T-cell (primary cell): ENCODE measurements at regions not wholly inside any gene's neighbourhood (a gene's known extent, or its start where the extent isn't known, plus 50 kb on each side); places are given as distances from the start of the nearest gene placed in this dataset.
A peak's percentile ranks its signal among the peaks of the same experiment; 100 is the strongest.

Experiments used
- ATAC-seq, 4 experiments: fragments of 200-7000 bp in 3 of 4; fragments of 150-1000 bp in 1 of 4; cut with Tn5 transposase; replicated peaks in 1 of 4; 1 replicate in 3 of 4; 2 replicates in 1 of 4; pipeline ENCODE4 v1.10.0; 2021; ENCODE audit warnings: moderate library complexity in 3 of 4, mild to moderate bottlenecking in 2 of 4, moderate number of reproducible peaks in 1 of 4
- CTCF ChIA-PET, 2 donors: fragments of 300-600 bp; sonication (Branson Sonifier 250); formaldehyde crosslinking; loops; one replicate each; lab custom pipeline; 2022; ENCODE audit warnings: antibody characterized with exemption in 2 of 2; lab: Charles Lee
- POLR2A ChIA-PET, 2 donors: fragments of 300-600 bp; sonication (Branson Sonifier 250); formaldehyde crosslinking; loops; one replicate each; lab custom pipeline; 2022; ENCODE audit warnings: antibody characterized with exemption in 2 of 2; lab: Charles Lee
- DNase-seq, 35 experiments: peaks; one replicate each; pipeline versions ENCODE4 v3.0.0 to v3.0.0-alpha.2; 2013 to 2023
- H3K27ac ChIP-seq: one replicate; pipeline ENCODE4 v1.5.1; 2013; ENCODE audit warnings: low read length
- H3K27me3 ChIP-seq, 2 experiments: replicated peaks in 1 of 2; 1 replicate in 1 of 2; 2 replicates in 1 of 2; pipeline versions ENCODE4 v1.6.1 to v1.7.0; 2013; ENCODE audit warnings: low read length in 1 of 2, mixed read lengths in 1 of 2; ENCODE audit not compliant: control insufficient read depth in 2 of 2, insufficient read depth in 2 of 2; ENCODE audit errors: extremely low read depth in 1 of 2
- H3K36me3 ChIP-seq, 2 donors: 1 replicate in 1 of 2; 2 replicates in 1 of 2; pipeline versions ENCODE4 v1.6.1 to v1.7.0; 2013; ENCODE audit warnings: low read length in 1 of 2; ENCODE audit not compliant: control insufficient read depth in 2 of 2, insufficient read depth in 1 of 2; ENCODE audit errors: extremely low read depth in 1 of 2
- H3K4me1 ChIP-seq, 2 experiments: 1 replicate in 1 of 2; 2 replicates in 1 of 2; pipeline versions ENCODE4 v1.6.1 to v1.7.0; 2013; ENCODE audit warnings: low read length in 2 of 2, mixed read lengths in 1 of 2; ENCODE audit not compliant: insufficient read depth in 2 of 2, control insufficient read depth in 1 of 2; ENCODE audit errors: extremely low read depth in 1 of 2
- H3K4me3 ChIP-seq, 2 donors: 1 replicate in 1 of 2; 2 replicates in 1 of 2; pipeline versions ENCODE4 v1.5.1 to v1.7.0; 2013; ENCODE audit warnings: mild to moderate bottlenecking in 2 of 2, low read length in 1 of 2, moderate library complexity in 1 of 2; ENCODE audit not compliant: control insufficient read depth in 1 of 2; ENCODE audit errors: extremely low read depth in 1 of 2
- H3K9me3 ChIP-seq: 2 replicates; pipeline ENCODE4 v1.7.0; 2013
- H3K27ac Mint-ChIP-seq, 2 donors: one replicate each; pipeline ENCODE4 v1.8.0; 2020 to 2021; ENCODE audit warnings: mild to moderate bottlenecking in 2 of 2, mixed read lengths in 2 of 2
- H3K27me3 Mint-ChIP-seq, 2 donors: one replicate each; pipeline ENCODE4 v1.8.0; 2021 to 2022; ENCODE audit warnings: mixed read lengths in 2 of 2
- H3K36me3 Mint-ChIP-seq: one replicate; pipeline ENCODE4 v1.8.0; 2021; ENCODE audit warnings: mixed read lengths
- H3K4me1 Mint-ChIP-seq, 3 donors: one replicate each; pipeline ENCODE4 v1.8.0; 2020 to 2022; ENCODE audit warnings: mixed read lengths in 3 of 3, mild to moderate bottlenecking in 1 of 3
- H3K4me3 Mint-ChIP-seq, 3 donors: one replicate each; pipeline ENCODE4 v1.8.0; 2020 to 2022; ENCODE audit warnings: mild to moderate bottlenecking in 3 of 3, mixed read lengths in 3 of 3, moderate library complexity in 3 of 3
- H3K9me3 Mint-ChIP-seq, 3 donors: one replicate each; pipeline ENCODE4 v1.8.0; 2020 to 2022; ENCODE audit warnings: mixed read lengths in 3 of 3
- WGBS: methylation state at CpG from one replicate; pipeline ENCODE4 v1.1.5; 2013; ENCODE audit warnings: missing lambda C conversion rate; ENCODE audit not compliant: insufficient coverage; 5-methylcytosine and 5-hydroxymethylcytosine counted together

DNA sequence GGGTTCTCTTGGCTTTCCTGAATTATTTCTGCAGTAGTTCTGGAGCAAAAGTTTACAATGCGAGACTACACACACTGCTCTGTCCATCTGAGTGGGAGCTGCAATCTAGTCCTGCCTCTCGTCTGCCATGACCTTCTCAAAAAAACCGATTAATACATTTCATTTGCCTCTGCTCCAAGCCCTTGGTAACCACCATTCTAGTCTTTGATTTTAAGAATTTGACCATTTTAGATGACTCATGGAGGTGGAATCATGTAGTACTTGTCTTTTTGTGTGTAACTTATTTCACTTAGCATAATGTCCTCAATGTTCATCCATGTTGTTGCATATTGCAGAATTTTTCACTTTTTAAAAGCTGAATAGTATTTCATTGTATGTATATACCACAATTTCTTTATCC, 356.9 kb downstream of the SV2B start:
- ChIA-PET CTCF (no interaction called here), POLR2A (interaction anchor here in 1 of 2 donors (0.6 kb wide), 1 partner anchor 12 kb away, joined by 3 read pairs; no protein-coding TSS in a partner anchor)
- Mint-ChIP-seq H3K36me3 (peaks cover 5% of the 10 kb centered on the region), H3K27ac (peak overlapping the region in 1 of 2 donors; percentile 62), H3K27me3 (peaks cover 0 to 2% of the 10 kb centered on the region in 2 donors), H3K9me3 (peaks cover 10 to 25% (median 14%) of the 10 kb centered on the region in 3 donors), H3K4me3 (no peak overlapping the region), H3K4me1 (peaks cover 22 to 50% (median 28%) of the 10 kb centered on the region in 3 donors)
- H3K27me3 ChIP-seq: peaks cover 0 to 3% of the 10 kb centered on the region in 2 experiments
- DNase-seq (no peak), ATAC-seq (no peak)
- H3K27ac ChIP-seq: no peak overlapping the region
- WGBS: no CpG with 5 or more reads among the region's 3 CpGs
- H3K4me1 ChIP-seq: peaks cover 0 to 14% of the 10 kb centered on the region in 2 experiments
- no peaks in the 10 kb centered on the region for H3K36me3 ChIP-seq
- no peak overlapping the region for H3K4me3 ChIP-seq
- no peaks in the 10 kb centered on the region for H3K9me3 ChIP-seq

DNA sequence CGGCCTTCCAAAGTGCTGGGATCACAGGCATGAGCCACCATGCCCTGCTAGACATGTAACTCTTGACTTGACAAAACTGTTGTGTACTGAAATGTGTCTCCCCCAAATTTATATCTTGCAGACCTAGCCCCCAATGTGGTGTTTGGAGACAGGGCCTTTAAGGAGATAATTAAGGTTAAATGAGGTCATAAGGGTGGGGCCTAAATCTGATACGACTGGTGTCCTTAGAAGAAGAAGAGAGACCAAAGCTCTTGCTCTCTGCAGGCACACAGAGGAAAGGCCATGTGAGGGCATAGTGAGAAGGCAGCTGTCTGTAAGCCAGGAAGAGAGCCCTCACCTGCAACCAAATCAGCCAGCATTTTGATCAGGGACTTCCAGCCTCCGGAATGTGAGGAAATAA, 361.3 kb downstream of the SV2B start:
- ChIA-PET CTCF (no interaction called here), POLR2A (no interaction called here)
- Histone ChIP-seq H3K4me1 (no peaks in the 10 kb centered on the region), H3K9me3 (no peaks in the 10 kb centered on the region), H3K27ac (no peak overlapping the region), H3K4me3 (no peak overlapping the region), H3K36me3 (no peaks in the 10 kb centered on the region), H3K27me3 (peaks cover 0 to 3% of the 10 kb centered on the region in 2 experiments)
- no peaks in the 10 kb centered on the region for H3K27me3 Mint-ChIP-seq
- no peaks in the 10 kb centered on the region for H3K9me3 Mint-ChIP-seq
- no peak for ATAC-seq
- H3K4me1 Mint-ChIP-seq: peaks cover 0 to 15% (median 0%) of the 10 kb centered on the region in 3 donors
- H3K27ac Mint-ChIP-seq: no peak overlapping the region
- DNase-seq: no peak
- WGBS: 79% methylated on average over 2 of the region's 3 CpGs
- no peak overlapping the region for H3K4me3 Mint-ChIP-seq
- H3K36me3 Mint-ChIP-seq: no peaks in the 10 kb centered on the region

DNA sequence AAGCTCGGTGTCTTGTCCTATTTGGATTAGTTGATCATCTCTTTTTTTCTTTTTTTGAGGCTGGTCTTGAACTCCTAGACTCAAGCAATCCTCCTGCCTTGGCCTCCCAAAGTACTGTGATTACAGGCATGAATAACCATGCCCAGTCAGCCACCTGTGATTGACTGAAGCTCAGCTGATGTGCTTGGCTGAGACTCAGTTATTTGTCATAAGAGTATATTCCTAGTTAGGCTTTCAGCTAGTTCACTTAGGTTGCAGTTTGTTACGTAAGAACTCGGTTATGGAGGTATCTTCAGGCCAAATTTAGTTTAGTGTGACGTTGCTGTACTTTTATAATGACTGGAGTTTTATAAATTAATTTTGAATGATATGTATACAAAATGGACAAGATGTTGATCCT, 365.0 kb downstream of the SV2B start:
- no peak overlapping the region for H3K27ac ChIP-seq
- POLR2A ChIA-PET: no interaction called here
- H3K27me3 ChIP-seq: peaks cover 0 to 3% of the 10 kb centered on the region in 2 experiments
- CTCF ChIA-PET: no interaction called here
- no peak for ATAC-seq
- peaks cover 17 to 26% of the 10 kb centered on the region in 2 experiments for H3K4me1 ChIP-seq
- Mint-ChIP-seq H3K4me3 (no peak overlapping the region), H3K27ac (no peak overlapping the region), H3K9me3 (no peaks in the 10 kb centered on the region), H3K36me3 (no peaks in the 10 kb centered on the region), H3K4me1 (peaks cover 21 to 37% (median 21%) of the 10 kb centered on the region in 3 donors), H3K27me3 (no peaks in the 10 kb centered on the region)
- WGBS: 100% methylated on average over 1 of the region's 4 CpGs
- no peak overlapping the region for H3K4me3 ChIP-seq
- H3K36me3 ChIP-seq: no peaks in the 10 kb centered on the region
- DNase-seq: no peak
- H3K9me3 ChIP-seq: no peaks in the 10 kb centered on the region

- Mint-ChIP-seq H3K36me3 (no peaks in the 10 kb centered on the region), H3K27me3 (peaks cover 0 to 2% of the 10 kb centered on the region in 2 donors), H3K4me3 (no peak overlapping the region), H3K4me1 (peaks cover 27 to 43% (median 27%) of the 10 kb centered on the region in 3 donors), H3K9me3 (no peaks in the 10 kb centered on the region), H3K27ac (peak overlapping the region in 1 of 2 donors; percentile 28)
- WGBS: 88% methylated on average over 4 of the region's 7 CpGs
- no peaks in the 10 kb centered on the region for H3K36me3 ChIP-seq
- H3K9me3 ChIP-seq: no peaks in the 10 kb centered on the region
- no peak overlapping the region for H3K4me3 ChIP-seq
- CTCF ChIA-PET: no interaction called here
- H3K27me3 ChIP-seq: peaks cover 0 to 4% of the 10 kb centered on the region in 2 experiments
- H3K4me1 ChIP-seq: peaks cover 23 to 32% of the 10 kb centered on the region in 2 experiments
- no peak for ATAC-seq
- DNase-seq: no peak
- POLR2A ChIA-PET: no interaction called here
- H3K27ac ChIP-seq: no peak overlapping the region
Observed at GRCh38 chr15:91465696-91466095, 365.6 kb downstream of the SV2B start.

DNA sequence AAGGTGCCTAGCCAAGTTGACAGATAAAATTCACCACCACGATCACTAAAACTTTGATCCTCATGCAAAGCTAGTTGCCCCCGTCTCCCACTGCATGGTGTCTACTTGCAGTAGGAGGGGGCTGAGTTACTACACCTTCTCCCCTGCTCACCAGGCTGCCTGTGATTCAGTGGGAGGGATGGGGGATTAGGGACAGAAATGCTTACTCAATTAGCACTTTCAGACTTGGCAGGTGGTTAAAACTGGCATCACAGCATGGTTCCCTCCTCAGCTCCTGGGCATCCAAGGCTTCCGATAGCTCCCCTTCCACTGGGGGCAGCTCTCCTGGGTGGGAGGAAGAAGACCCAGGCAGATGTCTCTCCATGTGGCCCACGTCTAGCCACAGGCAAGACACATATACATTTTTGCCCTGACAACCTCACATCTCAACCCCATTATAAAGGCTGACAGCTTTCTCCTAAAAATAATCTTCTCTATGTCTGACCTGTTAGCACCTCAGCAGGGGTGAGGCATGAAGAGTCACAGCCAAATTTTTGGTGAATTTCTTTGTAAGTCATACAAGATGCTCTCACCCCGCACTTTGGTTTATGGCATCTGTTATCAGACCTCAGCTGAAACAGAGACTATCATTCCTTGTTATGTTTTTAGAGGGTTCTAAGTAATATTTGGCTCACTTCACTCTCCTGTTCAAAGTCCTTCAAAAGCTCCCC, 369.0 kb downstream of the SV2B start:
- Mint-ChIP-seq H3K36me3 (no peaks in the 10 kb centered on the region), H3K27ac (peak overlapping the region; percentile 74 to 89), H3K4me3 (peak overlapping the region in 1 of 3 donors; percentile 54), H3K27me3 (peaks cover 0 to 2% of the 10 kb centered on the region in 2 donors), H3K4me1 (peaks cover 50 to 67% (median 58%) of the 10 kb centered on the region in 3 donors), H3K9me3 (no peaks in the 10 kb centered on the region)
- Histone ChIP-seq H3K9me3 (no peaks in the 10 kb centered on the region), H3K4me1 (peaks cover 40 to 44% of the 10 kb centered on the region in 2 experiments), H3K36me3 (no peaks in the 10 kb centered on the region), H3K4me3 (no peak overlapping the region), H3K27ac (peak overlapping the region; percentile 68), H3K27me3 (peaks cover 0 to 4% of the 10 kb centered on the region in 2 experiments)
- WGBS: 90% methylated on average over 2 of the region's 5 CpGs
- CTCF ChIA-PET: interaction anchor here in 1 of 2 donors (0.7 kb wide), 1 partner anchor 46 kb away, joined by 3 read pairs; no protein-coding TSS in a partner anchor
- DNase-seq (no peak), ATAC-seq (no peak)
- POLR2A ChIA-PET: interaction anchor here in 1 of 2 donors (0.6 kb wide), 1 partner anchor 12 kb away, joined by 3 read pairs; no protein-coding TSS in a partner anchor

DNA sequence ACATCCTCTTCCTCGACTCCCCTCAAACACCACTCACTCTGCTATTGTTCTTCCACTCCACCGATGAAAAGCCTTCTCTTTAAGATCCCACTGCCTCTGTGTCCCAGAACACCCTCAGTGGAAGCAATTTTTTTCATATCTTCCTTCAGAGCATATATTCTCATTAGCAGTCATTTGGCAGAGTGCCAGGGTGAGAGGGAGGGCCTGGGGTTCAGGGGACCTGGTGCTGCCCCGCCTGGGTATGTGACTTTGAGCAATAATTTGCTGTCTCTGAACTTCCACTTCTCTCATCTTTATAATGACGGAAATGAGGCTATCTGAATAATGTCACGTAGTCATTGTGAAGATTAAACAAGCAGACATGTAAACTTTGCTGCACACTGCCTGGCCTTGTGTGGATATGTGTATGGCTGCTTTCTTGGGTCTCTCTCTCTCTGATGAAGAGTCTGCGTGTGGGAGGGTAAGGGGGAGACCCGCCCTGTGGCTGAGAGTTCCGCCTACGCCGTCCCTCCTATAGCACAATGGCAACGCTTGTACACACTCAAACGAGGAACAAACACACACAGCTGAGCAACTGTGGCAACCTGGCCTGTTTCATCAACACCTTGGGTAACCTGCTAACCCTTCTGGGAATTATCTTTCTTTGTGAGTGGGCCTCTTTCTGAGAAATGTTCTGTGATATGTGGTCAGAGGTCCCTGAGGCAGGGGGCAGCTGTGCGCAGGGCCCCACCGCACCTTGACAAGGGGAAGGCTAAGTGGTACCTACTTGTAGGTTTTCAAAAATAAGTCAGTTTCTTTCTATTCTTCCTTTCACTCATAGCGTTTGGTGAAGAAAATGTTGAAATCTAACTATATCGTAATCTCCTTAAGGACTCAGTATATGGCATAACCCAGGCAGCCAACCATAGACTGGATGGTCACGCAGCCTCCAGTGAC, 369.8 kb downstream of the SV2B start:
- H3K36me3 Mint-ChIP-seq: no peaks in the 10 kb centered on the region
- Histone ChIP-seq H3K9me3 (no peaks in the 10 kb centered on the region), H3K4me3 (no peak overlapping the region), H3K36me3 (no peaks in the 10 kb centered on the region), H3K4me1 (peaks cover 40 to 44% of the 10 kb centered on the region in 2 experiments), H3K27me3 (peaks cover 0 to 4% of the 10 kb centered on the region in 2 experiments), H3K27ac (peak overlapping the region; percentile 68)
- ChIA-PET CTCF (interaction anchor here in 1 of 2 donors (0.7 kb wide), 1 partner anchor 47 kb away, joined by 3 read pairs; no protein-coding TSS in a partner anchor), POLR2A (no interaction called here)
- peak; percentile 80 to 85 (median 84) for ATAC-seq
- peaks cover 52 to 72% (median 58%) of the 10 kb centered on the region in 3 donors for H3K4me1 Mint-ChIP-seq
- H3K27me3 Mint-ChIP-seq: peaks cover 0 to 2% of the 10 kb centered on the region in 2 donors
- peak; percentile 14 to 91 (median 65) for DNase-seq
- H3K27ac Mint-ChIP-seq: peak overlapping the region; percentile 74 to 89
- peaks cover 0 to 3% (median 0%) of the 10 kb centered on the region in 3 donors for H3K9me3 Mint-ChIP-seq
- peak overlapping the region; percentile 4 to 54 (median 21) for H3K4me3 Mint-ChIP-seq
- whole genome bisulfite sequencing: 67% methylated on average over 3 of the region's 17 CpGs
